Pancreas (tissue), 10 donors: ENCODE measurements at regions not wholly inside any gene's neighbourhood (a gene's known extent, or its start where the extent isn't known, plus 50 kb on each side); places are given as distances from the start of the nearest gene placed in this dataset.

Source experiments
- ATAC-seq, 4 donors: fragments of 200-7000 bp; cut with Tn5 transposase; one replicate each; pipeline versions ENCODE4 v1.8.0 to v1.9.1; 2020; ENCODE audit warnings: mild to moderate bottlenecking in 4 of 4, moderate library complexity in 4 of 4
- DNase-seq, 6 donors: peaks; one replicate each; pipeline ENCODE4 v3.0.0-alpha.2; 2020
- FAIRE-seq: peaks from 2 replicates; lab custom pipeline; 2012; peaks lifted over from hg19 to GRCh38; lab: Jason Lieb, UNC
- H3K27ac ChIP-seq, 4 donors: fragments of 200-600 bp; sonication (generic); 1 replicate in 3 of 4; 2 replicates in 1 of 4; pipeline versions ENCODE4 v1.5.0 to v1.8.0; 2020
- H3K27me3 ChIP-seq, 4 donors: fragments of 200-600 bp; one replicate each; pipeline ENCODE4 v1.8.0; 2021
- H3K36me3 ChIP-seq, 3 donors: fragments of 200-600 bp; sonication (generic) in 1 of 3; one replicate each; pipeline versions ENCODE4 v1.5.0 to v1.8.0; 2020 to 2021
- H3K4me1 ChIP-seq, 3 donors: fragments of 200-600 bp; one replicate each; pipeline ENCODE4 v1.8.0; 2021
- H3K4me3 ChIP-seq, 4 donors: fragments of 200-600 bp; sonication (generic) in 2 of 4; one replicate each; pipeline versions ENCODE4 v1.5.0 to v1.8.0; 2020 to 2021
- H3K9me3 ChIP-seq, 4 donors: fragments of 200-600 bp; one replicate each; pipeline ENCODE4 v1.8.0; 2021
- WGBS, 2 donors: extraction: QIAGEN DNeasy Blood & Tissue Kit; methylation state at CpG; one replicate each; pipeline ENCODE4 v1.1.7; 2013; 5-methylcytosine and 5-hydroxymethylcytosine counted together
- intact Hi-C, 3 donors: fragments of 100-400 bp; cut with DNase I; formaldehyde crosslinking; loops; one replicate each; pipeline versions ENCODE4 v1.11.1 to v1.14.2; 2022
- TF ChIP-seq, protein P1 (sequence below), 4 donors: fragments of 200-600 bp; sonication (generic) in 3 of 4; IDR thresholded peaks; one replicate each; pipeline versions ENCODE4 v1.5.0 to v1.8.0; 2021; ENCODE audit warnings: antibody characterized with exemption in 4 of 4
- donor health status: healthy with polysubstance abuse.
- donor health status: DM: no; HTN: no; CAD: no; lungs with moderate emphysema.
- donor health status: DM: no; HTN: no; CAD: no.
- donor health status: control.
- donor health status: control.
- donor health status: Bipolar disorder and iron deficiency.
- donor health status: DM: yes; HTN: yes; CAD: no.
- donor health status: DM: no; HTN: no; CAD: no.
- donor health status: DM: no; HTN: no; CAD: no.
- donor health status: DM: yes; HTN: yes; CAD: no.

DNA sequence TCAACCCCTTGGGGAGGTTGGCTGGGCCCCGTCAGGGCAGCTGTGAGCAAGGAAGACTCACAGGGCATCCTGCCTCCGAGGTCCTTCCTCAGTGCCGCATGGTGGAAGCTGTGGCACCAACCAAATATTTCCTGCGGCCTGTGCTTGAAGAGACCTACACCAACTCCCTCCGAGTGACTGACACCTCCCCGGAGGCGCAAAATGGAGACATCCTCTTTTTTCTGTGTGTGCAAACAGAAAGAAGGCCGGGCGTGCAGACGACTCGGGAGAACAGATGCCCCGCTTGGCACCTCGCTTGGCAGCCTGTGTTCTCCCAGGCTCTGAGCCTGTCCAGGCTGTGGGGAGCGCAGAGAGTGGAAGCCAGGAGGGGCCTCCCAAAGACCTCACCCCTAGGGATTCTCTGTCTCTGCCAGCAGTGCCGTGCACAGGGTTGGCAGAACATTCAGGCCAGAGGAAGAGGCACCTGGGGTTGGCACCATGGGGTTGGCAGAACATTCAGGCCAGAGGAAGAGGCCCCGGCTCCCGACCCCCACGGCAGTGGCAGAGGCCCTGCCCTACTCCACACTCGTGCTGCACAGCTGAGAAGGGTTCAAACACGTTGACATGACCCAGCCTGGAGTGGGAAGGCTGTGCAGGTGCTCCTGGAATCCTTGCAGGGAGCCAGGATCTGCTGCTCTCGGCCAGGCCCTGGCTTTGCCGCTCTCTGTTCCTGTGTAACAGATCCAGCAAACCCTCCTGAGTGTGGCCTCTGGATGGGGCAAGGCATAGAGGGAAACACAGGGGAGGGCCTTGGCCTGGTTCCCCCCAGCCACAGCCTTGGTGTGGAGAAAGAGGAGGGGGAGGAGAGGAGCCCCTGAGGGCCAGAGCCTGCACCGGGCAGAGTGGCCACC lies 805.5 kb downstream of the BRD1 start:
- Histone ChIP-seq H3K36me3 (no peaks in the 10 kb centered on the region), H3K27ac (no peak overlapping the region), H3K4me1 (no peaks in the 10 kb centered on the region), H3K9me3 (no peaks in the 10 kb centered on the region), H3K4me3 (no peak overlapping the region), H3K27me3 (no peaks in the 10 kb centered on the region)
- ATAC-seq: no peak
- DNase-seq: peak in 2 of 6 donors; percentile 8 to 41
- intact Hi-C loops: no loop called here
- 57 to 66% methylated on average over 23 of the region's 23 CpGs for WGBS, 2 donors
- TF ChIP-seq, protein P1, sequence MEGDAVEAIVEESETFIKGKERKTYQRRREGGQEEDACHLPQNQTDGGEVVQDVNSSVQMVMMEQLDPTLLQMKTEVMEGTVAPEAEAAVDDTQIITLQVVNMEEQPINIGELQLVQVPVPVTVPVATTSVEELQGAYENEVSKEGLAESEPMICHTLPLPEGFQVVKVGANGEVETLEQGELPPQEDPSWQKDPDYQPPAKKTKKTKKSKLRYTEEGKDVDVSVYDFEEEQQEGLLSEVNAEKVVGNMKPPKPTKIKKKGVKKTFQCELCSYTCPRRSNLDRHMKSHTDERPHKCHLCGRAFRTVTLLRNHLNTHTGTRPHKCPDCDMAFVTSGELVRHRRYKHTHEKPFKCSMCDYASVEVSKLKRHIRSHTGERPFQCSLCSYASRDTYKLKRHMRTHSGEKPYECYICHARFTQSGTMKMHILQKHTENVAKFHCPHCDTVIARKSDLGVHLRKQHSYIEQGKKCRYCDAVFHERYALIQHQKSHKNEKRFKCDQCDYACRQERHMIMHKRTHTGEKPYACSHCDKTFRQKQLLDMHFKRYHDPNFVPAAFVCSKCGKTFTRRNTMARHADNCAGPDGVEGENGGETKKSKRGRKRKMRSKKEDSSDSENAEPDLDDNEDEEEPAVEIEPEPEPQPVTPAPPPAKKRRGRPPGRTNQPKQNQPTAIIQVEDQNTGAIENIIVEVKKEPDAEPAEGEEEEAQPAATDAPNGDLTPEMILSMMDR (IDR thresholded peaks at IDR 0.05): no peak
- FAIRE-seq: no peak

DNA sequence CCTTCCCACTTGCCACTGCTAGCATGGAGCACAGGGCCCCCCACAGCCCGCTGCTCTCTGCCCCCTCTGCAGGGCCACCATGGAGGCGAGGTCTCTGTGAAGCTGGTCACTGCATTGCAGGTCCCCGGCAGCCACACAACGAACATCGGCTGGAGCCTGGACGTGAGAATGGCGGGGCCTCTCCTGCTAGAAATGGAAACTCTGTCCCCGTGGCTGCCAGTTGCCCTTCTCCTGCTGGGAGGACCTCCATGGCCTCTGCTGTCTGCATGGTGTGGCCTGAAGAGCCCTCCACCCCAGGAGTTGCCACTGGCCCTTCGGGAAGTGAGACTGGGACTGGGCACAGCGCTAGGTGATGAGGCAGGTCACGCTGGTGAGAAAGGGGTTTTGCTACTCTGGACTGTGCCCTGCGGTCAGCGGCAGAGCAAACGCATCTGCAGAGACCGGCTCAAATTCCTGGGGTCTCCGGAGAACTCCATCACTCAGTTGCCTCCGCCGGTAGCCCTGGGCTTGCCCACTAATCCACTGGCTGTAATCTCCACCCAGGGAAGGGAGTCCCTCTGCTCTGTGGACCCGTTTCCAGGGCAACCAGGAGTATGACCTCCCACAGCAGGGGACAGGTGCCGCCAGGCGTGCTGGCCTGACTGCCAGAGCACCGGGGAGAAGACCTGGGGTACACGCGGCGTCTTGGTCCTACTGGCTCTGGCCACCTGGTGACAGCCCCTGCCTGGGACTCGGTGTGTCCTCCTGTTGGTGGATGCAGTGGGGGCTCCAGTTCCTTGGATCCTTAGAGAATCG lies 806.3 kb downstream of the BRD1 start:
- no peak overlapping the region for H3K27ac ChIP-seq
- WGBS, 2 donors: 57 to 71% methylated on average over 27 of the region's 27 CpGs
- H3K9me3 ChIP-seq: no peaks in the 10 kb centered on the region
- no peak overlapping the region for H3K4me3 ChIP-seq
- no peak for FAIRE-seq
- intact Hi-C loops: no loop called here
- no peak for ATAC-seq
- no peaks in the 10 kb centered on the region for H3K27me3 ChIP-seq
- peak in 2 of 6 donors; percentile 9 to 39 for DNase-seq
- no peaks in the 10 kb centered on the region for H3K36me3 ChIP-seq
- no peaks in the 10 kb centered on the region for H3K4me1 ChIP-seq
- TF ChIP-seq, protein P1 (IDR thresholded peaks at IDR 0.05): no peak

DNA sequence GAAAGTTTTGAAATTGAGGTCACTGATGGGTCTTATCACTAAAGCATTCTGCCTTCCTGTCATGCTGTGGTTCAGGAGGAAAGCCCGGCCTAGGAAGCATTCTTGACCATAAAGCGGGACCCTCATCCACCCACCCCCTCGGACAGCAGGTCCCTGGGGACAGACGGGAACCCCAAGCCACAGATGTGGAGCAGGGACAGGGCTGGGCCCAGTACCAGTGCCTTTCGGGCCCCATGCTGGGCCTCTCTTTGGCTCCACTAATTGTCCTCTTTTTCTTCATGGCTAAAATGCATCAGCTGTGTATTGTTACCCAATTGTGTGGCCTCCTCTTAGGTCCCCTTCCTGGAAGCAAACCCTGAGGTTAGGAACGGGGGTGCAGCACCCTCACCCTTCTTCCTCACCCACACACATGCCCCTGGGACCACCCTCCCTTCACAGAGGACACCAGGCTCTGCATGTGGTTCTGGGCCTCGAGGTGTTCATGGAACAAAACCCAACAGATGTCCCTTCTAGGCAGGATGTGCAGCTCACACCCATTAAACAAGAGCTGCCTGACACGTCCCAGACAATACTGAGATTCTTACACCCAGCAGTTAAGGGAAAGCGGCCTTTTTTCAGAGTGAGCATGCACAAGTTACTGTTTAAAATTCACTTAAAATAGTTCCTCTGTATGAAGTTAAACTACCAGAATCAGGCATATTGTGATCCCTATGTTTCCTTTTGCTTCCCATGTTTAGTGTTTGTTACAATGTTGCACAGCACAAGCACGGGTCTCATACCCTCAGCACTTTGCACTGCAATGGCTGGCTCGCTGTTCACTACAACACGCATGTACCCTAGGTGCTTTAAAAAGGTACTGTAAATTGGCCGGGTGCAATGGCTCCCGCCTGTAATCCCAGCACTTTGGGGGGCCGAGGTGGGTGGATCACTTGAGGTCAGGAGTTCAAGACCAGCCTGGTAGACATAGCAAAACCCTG lies 807.6 kb downstream of the BRD1 start:
- DNase-seq (peak in 1 of 6 donors; percentile 7), FAIRE-seq (no peak), ATAC-seq (no peak)
- H3K36me3 ChIP-seq: no peaks in the 10 kb centered on the region
- H3K4me3 ChIP-seq: no peak overlapping the region
- H3K9me3 ChIP-seq: no peaks in the 10 kb centered on the region
- TF ChIP-seq, protein P1 (IDR thresholded peaks at IDR 0.05): no peak
- intact Hi-C loops: no loop called here
- WGBS, 2 donors: 64 to 75% methylated on average over 15 of the region's 15 CpGs
- H3K4me1 ChIP-seq: no peaks in the 10 kb centered on the region
- no peaks in the 10 kb centered on the region for H3K27me3 ChIP-seq
- no peak overlapping the region for H3K27ac ChIP-seq

DNA sequence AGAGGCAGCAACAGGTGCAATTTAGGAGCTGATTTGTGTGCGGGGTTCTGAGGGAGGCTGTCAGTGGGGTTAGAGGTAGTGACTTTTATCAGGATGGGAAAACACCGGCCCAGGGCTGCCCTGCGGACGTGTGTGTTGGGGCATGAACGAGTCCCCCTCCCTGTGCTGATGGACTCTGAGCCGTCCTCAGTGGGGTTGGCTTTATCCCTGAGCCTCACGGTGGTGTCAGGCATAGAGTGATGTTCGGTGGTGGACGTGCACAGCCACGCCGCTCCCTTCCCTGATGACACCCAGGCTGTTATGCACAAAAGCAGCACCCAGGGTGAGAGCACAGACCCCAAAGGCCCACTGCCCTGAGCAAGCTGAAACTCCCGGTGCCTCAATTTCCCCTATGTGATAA lies 809.1 kb downstream of the BRD1 start:
- intact Hi-C loops: no loop called here
- Histone ChIP-seq H3K36me3 (no peaks in the 10 kb centered on the region), H3K9me3 (no peaks in the 10 kb centered on the region), H3K4me1 (no peaks in the 10 kb centered on the region), H3K4me3 (no peak overlapping the region), H3K27me3 (no peaks in the 10 kb centered on the region), H3K27ac (no peak overlapping the region)
- ATAC-seq (no peak), DNase-seq (peak in 1 of 6 donors; percentile 2), FAIRE-seq (no peak)
- TF ChIP-seq, protein P1 (IDR thresholded peaks at IDR 0.05): no peak
- 63 to 82% methylated on average over 12 of the region's 12 CpGs for WGBS, 2 donors
